ENCODE measurements at regions not wholly inside any gene's neighbourhood (a gene's known extent, or its start where the extent isn't known, plus 50 kb on each side); places are given as distances from the start of the nearest gene placed in this dataset.
"Not testable (repeated sequence)": the region's sequence is repeated elsewhere in the genome, so short reads cannot be mapped to it uniquely, and the experiment has no call there.

DNA sequence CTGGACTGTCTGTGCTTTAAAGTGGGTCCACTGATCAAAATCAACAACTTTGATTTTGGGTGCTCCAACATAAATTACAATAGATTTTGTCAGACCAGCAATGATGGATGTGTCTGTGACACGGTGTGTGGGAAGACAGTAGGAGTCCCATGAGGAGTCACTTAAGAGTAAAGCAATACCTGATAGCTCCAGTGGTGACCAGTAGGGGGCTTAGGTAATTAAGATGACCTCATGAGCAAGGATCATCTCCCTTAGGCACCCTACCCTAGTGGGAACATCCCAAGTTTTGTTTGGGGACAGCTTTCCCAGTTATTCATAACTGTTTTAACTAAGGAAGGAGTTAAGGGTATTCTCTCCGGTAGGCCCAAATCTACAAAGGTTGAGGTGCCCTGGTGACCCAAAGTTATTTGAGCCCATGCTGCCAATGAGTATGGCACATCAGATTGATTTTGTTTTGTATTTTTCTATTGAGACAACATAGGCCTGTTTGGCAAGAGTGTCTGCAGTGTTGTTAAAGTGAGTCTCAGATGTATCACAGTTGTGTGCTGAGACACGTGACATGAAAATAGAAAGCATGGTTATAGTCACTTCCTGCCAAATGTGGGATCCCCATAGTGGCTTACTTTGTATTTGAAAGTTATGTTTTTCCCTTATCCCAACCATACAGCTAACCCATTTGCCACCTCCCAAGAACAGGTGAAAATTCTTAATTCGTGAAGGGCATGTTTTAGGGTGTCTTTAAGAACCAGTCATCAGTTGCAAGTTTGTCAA, 1337.6 kb upstream of the SLC39A10 start:
- DNase-seq, result no peak

- DNase-seq, result no peak
These were observed 1343.0 kb upstream of the SLC39A10 start for GRCh38 chr2:194314042-194314441.

DNA sequence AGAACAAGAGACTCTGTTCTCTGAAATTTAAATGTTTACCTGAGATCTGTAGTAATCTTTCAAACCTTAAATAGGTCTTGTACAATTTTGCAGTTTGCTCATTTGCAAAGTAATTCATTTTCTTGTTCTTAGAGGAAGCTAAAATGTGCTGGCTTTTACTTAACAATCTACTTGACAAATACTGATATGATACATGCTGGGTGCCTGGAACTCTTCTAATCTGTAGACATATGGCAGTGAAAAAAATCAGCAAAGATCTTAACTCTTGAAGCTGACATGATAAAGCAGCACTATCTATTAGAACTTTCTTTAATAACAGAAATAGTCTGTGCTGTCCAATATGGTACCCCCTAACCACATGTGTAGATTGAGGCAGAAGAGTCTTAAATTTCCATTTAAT, 1352.8 kb upstream of the SLC39A10 start:
- no peak for DNase-seq

DNA sequence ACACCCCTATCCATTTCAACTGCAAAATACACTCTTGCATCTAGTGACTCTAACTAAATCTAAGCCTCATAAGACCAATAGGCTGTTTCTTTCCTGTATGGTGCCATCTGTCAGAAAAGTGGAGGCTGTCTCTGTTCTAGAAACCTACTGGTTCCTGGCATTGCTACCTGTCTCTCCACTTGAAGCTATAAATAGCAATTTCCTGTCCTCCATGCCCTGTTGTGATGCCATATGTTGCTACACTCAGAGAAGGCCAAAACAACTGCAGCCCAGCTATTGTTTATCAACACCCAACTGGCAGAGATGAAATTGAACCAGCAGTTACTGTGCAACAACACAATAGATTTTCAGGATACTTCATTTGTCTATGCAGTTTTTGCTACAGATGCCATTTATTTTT, 1355.1 kb upstream of the SLC39A10 start:
- DNase-seq, result no peak

DNA sequence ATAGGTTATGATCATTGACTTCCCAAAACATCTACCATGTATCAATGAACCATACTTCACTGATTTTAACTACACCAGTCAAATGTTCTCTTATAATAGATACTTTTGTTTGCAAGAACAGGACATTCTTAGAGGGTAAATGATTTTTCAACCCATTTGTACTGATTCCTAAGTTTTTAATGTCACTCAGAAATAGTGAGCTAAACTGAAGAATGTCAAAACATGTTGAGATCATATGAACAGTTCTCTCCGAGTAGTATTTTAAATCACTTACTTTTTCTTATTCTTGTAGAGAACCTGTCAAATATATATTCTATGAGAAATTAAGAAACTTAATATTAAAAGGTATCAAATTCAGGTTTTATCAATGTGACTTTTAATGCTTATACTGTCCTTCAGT, 1362.9 kb upstream of the SLC39A10 start:
- no peak for DNase-seq

GRCh38 chr2:194291104-194291503, 1365.9 kb upstream of the SLC39A10 start:
- no peak for DNase-seq

DNA sequence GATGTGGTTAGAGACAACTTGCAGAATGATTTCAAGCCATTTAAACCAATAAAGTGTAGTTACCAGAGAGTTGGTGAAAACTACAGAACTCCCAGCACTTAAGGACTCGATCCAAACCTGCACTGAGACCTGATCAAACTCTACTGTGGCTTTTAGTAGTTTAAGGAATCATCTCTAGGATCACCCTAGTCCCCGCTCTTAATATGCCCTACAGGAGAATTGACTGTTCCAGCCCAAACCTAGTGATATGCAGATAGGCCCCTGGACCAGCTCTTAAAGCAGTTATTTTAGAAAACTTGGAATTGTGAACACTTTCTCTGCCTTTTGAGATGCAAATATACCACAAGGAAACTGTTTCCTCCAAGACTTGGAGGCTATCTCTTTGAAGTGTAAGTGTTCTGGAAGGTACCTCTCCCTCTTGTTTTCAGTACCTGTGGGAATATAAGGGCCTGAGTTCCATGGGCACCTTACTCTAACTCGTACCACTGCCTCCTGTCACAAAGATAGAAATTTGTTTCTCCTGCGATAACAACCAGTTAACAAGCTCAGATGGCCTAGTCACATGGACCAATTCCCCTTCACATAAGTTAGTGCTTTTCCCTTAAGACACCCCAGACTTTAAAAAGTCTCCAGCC, 1367.2 kb upstream of the SLC39A10 start:
- DNase-seq, result no peak

GRCh38 chr2:194276667-194277066, 1380.4 kb upstream of the SLC39A10 start:
- DNase-seq, result not testable (repeated sequence)

DNA sequence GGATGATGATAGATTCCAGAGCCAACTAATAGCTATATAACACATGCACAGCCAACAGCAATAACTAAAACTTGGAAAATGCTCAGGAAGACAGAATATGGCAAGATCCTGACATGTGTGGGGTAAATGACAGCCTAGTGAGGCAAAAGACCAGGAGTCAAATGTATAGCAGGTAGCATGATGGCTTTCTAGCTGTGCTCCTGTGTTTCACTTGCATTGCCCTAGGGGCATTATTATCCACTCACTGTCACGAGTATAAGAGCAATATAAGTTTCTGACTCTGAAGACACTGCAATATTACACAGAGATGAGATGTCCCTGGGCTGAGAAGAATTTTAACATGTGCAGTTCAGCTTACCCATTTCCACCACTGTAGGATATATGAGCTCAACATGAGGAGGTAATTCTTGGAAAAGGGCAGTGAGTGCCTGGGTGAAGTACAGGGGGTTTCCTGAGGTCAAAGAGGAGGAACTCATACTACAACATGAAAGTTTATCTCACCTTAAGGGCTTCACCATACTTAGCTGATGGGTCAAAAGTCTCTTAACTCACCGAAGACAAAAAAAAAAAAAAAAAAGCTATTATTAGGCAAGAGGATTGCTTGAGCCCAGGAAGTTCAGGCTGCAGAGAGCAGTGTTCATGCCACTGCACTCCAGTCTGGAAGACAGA, 1385.6 kb upstream of the SLC39A10 start:
- DNase-seq, result no peak

DNA sequence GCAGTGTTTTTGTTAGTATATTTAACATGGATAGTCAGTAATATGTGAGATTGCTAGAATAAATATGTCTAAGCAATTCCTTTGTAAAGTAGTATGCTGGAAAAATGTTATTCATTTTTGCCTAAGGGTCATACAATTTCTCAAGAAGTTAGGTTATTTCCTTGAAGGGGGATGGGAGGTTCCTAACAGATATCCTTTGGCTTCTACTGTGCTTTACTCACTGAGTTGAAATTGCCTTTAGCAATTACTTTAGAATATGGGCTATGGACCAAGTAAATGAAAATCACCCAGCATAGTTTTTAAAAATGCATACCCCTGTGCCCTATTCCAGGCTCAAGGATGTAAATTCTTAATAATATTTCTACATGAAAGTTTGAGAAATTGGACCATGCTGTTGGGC, 1386.4 kb upstream of the SLC39A10 start:
- DNase-seq, result no peak

DNA sequence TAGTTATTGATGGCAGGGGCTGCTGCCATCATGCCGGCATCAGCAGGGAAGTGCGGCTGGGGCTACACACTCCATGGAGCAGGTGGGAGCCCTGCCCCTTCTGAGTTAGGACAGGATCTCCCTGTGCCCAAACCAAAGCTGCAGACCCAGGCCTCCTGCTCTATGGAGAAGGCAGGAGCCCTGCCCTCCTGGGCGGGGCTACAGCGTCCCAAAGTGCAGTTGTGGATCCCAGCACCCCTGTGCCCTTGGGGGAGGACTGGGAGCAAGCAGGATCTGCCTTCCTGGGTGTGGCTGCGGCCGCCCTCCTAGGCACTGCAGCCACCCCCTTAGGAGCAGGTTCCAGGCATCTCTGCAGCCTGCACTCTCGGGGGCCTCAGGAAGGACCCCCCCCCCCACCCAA, 1392.4 kb upstream of the SLC39A10 start:
- DNase-seq, result no peak

DNA sequence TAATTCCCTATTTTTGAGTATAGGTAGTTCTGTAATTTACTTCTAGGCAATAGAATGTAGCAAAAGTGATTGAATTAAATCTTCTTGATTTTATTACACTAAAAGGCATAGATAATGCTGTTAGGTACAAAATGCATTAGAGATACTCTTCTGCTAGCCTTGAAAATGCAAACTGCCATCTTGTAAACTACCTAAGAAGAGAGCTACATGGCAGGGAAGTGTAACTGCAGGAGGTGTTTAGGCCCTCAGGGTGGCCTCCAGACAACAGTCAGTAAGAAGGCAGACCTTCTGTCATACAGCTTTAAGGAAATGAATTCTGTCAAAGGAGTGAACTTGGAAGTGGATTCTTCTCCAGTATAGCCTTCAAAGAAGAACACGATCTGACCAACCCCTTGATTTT, 1396.8 kb upstream of the SLC39A10 start:
- no peak for DNase-seq

- no peak for DNase-seq
These were observed 1399.9 kb upstream of the SLC39A10 start for GRCh38 chr2:194257095-194257494.

DNA sequence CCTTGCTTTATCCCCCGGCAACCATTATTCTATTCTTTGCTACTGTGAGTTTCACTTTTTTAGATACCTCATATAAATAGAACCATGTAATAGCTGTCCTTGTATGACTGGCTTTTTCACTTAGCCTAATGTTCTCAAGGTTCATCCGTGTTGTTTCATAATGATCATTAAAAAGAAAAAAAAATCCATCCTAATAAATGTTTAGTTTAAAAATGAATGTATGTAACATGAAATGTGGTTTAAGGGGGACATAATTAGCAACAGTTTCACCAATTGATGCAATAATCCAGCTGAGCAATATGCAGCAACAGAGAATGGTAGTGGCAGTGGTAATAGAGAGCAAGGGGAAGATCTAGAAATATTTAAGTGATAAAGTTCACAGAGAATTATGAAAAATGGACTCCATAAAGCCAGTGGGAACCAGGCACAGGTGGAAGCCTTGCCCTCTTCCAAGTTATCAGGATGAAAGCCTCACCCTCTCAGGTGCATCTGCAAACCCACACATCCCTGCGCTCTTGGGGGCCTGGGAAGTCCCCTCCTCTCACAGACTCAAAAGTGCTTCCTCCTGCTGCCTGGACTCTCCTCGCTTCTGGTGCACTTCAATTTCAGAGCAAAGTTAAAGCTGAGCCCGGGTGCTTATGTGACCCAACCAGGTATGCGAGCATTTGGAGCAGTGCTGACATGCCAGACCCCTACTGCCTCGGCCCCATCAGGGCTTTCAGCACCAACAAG, 1403.3 kb upstream of the SLC39A10 start:
- DNase-seq, result no peak

DNA sequence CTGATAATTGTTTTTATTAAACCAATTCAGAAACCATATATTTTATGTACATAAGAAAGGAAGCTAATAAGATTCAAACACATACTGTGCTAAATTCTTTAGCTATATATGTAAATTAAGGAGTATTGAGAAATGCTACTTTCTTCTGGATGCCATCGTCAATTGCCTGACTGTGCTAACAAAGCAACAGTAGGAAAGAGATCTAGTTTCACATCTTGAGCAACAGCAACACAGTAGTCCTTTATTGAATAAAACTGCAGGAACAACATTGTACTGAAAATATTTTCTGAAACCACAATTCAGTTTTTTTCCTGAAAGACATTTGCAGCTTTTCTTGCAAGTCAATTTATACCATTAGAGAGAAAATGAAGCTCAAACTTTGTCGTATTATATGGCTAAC, 1404.9 kb upstream of the SLC39A10 start:
- no peak for DNase-seq

- DNase-seq, result no peak
These were observed 1424.4 kb upstream of the SLC39A10 start for GRCh38 chr2:194232600-194232999.

GRCh38 chr2:194223218-194223617, 1433.8 kb upstream of the SLC39A10 start:
- DNase-seq, result no peak

DNA sequence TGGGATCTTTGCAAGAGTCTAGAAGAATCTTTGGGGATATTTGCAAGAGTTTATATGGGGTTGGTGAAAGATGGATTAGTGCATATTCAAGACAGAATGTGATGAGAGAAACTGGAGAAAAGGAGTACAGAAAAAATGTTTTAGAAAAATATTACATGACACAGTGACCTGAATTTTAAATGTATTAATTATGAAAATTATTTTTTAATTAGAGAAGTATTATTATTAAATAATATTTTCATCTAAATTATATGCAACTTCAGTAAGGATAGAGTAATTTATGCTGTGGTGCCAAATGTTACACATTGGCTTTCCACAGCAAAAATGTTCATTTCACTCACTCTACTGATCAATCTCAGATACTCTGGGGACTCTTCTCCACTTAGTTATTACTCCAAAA, 1442.8 kb upstream of the SLC39A10 start:
- no peak for DNase-seq

- no peak for DNase-seq
These were observed 1451.3 kb upstream of the SLC39A10 start for GRCh38 chr2:194205568-194206227.

- no peak for DNase-seq
These were observed 1453.1 kb upstream of the SLC39A10 start for GRCh38 chr2:194203898-194204297.

- no peak for DNase-seq
These were observed 1474.1 kb upstream of the SLC39A10 start for GRCh38 chr2:194182888-194183287.

GRCh38 chr2:194176134-194176533, 1480.9 kb upstream of the SLC39A10 start:
- no peak for DNase-seq

GRCh38 chr2:194166818-194167217, 1490.2 kb upstream of the SLC39A10 start:
- no peak for DNase-seq

All from activated CD8-positive, alpha-beta memory T cell treated with anti-CD3 and anti-CD28 coated beads for 24 hours (primary cell).